Neural progenitor cell (in vitro differentiated cells): ENCODE measurements at regions not wholly inside any gene's neighbourhood (a gene's known extent, or its start where the extent isn't known, plus 50 kb on each side); places are given as distances from the start of the nearest gene placed in this dataset.

ENCODE experiments used
- CTCF ChIP-seq: fragments of 200-600 bp; sonication (generic); IDR thresholded peaks from 2 replicates; pipeline ENCODE4 v1.5.1; 2017; ENCODE audit warnings: antibody characterized with exemption, mild to moderate bottlenecking
- EZH2 ChIP-seq: fragments of 200-600 bp; sonication (generic); IDR thresholded peaks from 2 replicates; pipeline ENCODE4 v1.6.1; 2017; ENCODE audit warnings: antibody characterized with exemption, mild to moderate bottlenecking, moderate library complexity
- EZH2phosphoT487 ChIP-seq: fragments of 200-600 bp; sonication (generic); IDR thresholded peaks from 2 replicates; pipeline ENCODE4 v1.6.1; 2017; ENCODE audit warnings: antibody characterized with exemption

- TF ChIP-seq EZH2 (no peak), CTCF (no peak), EZH2phosphoT487 (no peak)
Observed at GRCh38 chr4:188374871-188375270, 235.6 kb downstream of the TRIML1 start.
